VCaP (cell line): ENCODE measurements at regions not wholly inside any gene's neighbourhood (a gene's known extent, or its start where the extent isn't known, plus 50 kb on each side); places are given as distances from the start of the nearest gene placed in this dataset.
"Not testable (repeated sequence)": the region's sequence is repeated elsewhere in the genome, so short reads cannot be mapped to it uniquely, and the experiment has no call there.

Experiments
- H3K27ac ChIP-seq: fragments of 450-650 bp; 2 replicates; pipeline ENCODE4 v1.5.1; 2017
- TF ChIP-seq, protein P1 (sequence below): fragments of 450-650 bp; conservative IDR thresholded peaks from 2 replicates; pipeline ENCODE4 v1.5.1; 2017; ENCODE audit warnings: mild to moderate bottlenecking, moderate library complexity

DNA sequence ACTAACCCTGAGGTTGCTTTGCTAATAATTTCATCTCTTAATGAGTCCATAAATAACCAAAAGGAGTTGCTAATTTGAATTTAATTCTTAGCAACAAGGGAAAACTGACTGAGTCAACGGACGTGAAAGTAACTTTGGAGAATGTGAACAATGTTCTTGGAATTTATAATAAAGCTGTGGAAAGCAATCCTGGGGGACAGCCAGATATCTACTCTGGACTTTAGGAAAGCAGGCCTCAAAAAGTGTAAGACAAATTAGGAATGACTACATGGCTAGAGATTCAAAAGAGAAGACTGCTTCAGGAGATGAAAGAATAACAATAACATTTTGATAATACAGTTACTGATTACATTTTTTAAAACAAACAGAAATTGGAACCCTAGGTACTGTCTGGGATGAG is 318.4 kb upstream of the COL8A1 start:
- TF ChIP-seq, protein P1, sequence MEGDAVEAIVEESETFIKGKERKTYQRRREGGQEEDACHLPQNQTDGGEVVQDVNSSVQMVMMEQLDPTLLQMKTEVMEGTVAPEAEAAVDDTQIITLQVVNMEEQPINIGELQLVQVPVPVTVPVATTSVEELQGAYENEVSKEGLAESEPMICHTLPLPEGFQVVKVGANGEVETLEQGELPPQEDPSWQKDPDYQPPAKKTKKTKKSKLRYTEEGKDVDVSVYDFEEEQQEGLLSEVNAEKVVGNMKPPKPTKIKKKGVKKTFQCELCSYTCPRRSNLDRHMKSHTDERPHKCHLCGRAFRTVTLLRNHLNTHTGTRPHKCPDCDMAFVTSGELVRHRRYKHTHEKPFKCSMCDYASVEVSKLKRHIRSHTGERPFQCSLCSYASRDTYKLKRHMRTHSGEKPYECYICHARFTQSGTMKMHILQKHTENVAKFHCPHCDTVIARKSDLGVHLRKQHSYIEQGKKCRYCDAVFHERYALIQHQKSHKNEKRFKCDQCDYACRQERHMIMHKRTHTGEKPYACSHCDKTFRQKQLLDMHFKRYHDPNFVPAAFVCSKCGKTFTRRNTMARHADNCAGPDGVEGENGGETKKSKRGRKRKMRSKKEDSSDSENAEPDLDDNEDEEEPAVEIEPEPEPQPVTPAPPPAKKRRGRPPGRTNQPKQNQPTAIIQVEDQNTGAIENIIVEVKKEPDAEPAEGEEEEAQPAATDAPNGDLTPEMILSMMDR = no peak
- no peak overlapping the region for H3K27ac ChIP-seq

DNA sequence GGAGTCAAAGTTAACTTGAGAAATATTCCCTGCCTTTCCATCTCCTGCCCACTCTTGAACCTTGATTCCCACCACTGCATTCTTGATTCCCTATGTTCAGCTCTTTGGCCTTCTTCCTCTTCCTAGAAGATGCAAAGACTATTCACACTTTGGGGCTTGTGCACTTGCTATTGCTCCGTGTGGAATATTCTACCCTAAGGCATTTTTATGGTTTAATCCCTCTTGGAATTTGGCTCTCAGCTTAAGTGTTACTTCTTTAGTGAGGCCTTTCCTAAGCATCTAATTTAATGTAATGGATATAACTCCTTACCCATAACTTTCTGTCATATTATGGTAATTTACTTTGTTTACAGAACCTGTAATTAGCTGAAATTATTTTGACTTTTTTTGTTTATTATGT is 318.9 kb upstream of the COL8A1 start:
- no peak overlapping the region for H3K27ac ChIP-seq
- TF ChIP-seq, protein P1 = no peak

DNA sequence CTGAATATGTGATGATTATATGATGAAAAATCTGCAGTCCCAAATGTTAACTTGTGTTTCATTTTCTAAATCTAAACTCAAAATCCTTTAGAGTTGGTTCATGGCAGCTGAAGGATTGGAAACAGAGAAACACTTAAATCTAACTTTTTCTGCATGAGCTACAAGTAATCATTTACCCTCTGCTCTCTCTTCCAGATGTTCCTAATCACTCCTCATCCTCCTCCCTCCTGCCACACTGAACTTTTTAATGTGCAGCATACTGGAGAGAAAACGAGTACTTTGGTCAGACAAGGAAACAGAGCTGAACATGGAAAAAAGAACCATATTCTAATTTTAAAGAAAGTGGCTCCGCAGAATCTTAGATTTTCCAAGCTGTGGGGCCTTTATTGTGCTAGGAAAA is 321.2 kb upstream of the COL8A1 start:
- TF ChIP-seq, protein P1 = no peak

DNA sequence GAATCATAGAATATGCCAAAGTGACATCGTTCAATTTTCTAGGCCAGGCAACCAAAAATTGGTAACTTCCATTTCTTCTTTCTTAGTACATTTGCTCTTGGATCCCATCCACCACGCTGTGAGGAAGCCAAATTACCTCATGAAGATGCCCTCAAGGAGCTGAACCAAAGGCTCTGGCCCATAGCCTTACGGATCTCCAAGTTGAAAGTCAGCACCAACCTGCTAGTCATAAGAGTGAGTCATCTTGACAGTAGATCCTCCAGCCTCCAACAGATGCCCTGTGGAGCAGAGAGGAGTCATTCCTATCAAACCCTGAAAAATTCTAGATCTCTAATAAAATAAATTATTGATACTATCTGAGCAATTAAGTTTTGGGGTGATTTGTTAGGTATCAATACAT is 322.5 kb upstream of the COL8A1 start:
- no peak overlapping the region for H3K27ac ChIP-seq
- TF ChIP-seq, protein P1 = no peak

More for the DNA sequence above, 321.2 kb upstream of the COL8A1 start:
- H3K27ac ChIP-seq = no peak overlapping the region

DNA sequence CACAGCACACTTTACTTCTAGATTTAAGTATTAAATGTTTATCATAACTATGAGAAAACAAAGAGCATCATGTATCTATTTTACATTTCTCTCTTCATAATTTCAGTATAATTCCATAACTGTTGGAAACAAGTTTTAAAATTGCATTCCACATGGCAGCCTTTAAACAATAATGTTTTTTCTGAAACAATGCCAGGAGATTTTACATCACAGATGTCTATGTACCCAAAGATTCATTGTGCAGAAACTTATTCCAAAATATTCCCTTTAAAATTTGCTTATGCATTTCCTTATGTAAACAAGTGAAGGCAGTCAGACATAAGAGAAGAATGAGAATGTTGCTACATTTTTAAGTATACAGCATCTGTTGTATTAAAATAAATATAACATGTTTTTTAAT is 324.9 kb upstream of the COL8A1 start:
- H3K27ac ChIP-seq = no peak overlapping the region
- TF ChIP-seq, protein P1 = no peak

DNA sequence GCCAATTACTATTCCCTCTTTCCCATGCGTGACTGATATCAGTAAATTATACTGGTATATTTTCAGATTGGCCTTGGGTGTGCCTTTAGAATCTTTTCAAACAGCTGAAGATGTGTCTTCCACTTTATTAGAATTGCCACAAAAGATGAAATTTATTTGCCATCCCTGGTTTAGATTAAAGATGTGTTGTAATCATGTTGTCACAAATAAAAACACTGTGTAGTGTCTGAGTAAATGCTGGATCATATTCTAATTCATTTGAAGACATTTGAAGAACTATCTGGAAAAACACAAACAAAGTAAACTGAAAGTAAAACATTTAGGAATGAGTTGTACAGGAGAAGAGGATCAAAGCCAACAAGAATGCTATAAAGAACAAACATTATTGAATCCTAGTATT is 339.7 kb upstream of the COL8A1 start:
- no peak overlapping the region for H3K27ac ChIP-seq
- TF ChIP-seq, protein P1 = no peak

DNA sequence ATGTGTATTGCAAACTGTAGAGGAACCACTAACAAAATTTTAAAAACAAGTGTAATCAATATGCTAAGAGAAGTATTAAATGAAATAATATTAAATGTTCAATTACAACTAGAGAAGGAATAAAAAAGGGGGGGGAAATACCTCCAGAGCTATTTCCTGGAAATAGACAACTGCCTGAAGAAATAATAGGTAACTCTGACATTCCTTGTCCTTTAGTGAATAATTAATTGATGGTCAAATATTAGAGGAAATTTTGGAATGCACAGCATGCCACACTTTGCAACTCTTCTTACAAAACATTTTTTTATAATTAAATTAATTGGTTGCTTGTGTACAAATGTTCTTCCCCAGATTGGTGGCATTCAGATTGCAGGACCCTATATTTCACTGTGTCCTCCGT is 342.6 kb upstream of the COL8A1 start:
- no peak overlapping the region for H3K27ac ChIP-seq
- TF ChIP-seq, protein P1 = no peak

DNA sequence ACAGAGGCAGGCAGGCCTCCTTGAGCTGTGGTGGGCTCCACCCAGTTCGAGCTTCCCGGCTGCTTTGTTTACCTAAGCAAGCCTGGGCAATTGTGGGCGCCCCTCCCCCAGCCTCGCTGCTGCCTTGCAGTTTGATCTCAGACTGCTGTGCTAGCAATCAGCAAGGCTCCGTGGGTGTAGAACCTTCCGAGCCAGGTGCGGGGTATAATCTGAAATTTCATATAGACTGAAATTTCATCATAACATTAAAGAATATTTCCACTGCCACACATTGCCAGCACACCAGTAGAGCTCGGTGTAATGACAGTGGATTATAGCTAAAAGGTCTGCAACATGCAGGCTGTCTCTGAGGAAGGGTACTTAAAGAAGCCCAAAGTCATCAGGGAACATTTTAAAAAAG is 344.3 kb upstream of the COL8A1 start:
- H3K27ac ChIP-seq = not testable (repeated sequence)
